GM18870 (cell line): ENCODE measurements at regions not wholly inside any gene's neighbourhood (a gene's known extent, or its start where the extent isn't known, plus 50 kb on each side); places are given as distances from the start of the nearest gene placed in this dataset.

Experiments used
- ATAC-seq: cut with Tn5 transposase; IDR thresholded peaks from one replicate; pipeline ENCODE4 v1.9.1; 2021; ENCODE audit warnings: moderate library complexity; ENCODE audit not compliant: unreplicated experiment

DNA sequence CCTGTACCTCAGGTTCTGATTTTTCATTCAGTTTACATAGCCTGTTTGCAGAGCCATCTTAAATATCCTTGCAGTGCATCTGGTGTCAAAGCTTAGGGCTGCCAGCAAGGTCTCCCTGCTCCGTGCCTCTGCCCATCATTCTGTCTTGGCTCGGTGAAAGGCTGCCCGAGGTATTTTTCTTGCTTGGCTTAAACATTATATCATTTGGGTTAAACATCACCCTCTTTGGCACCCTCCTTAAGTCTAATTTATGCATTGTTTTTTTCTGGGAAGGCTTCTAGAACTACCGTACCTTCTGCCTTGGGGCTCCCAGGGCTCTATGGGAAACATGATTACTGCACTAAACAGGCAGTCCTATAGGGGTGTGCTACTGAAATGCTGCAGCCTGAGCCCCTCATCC, 158.6 kb upstream of the CELF4 start:
- ATAC-seq: no peak

DNA sequence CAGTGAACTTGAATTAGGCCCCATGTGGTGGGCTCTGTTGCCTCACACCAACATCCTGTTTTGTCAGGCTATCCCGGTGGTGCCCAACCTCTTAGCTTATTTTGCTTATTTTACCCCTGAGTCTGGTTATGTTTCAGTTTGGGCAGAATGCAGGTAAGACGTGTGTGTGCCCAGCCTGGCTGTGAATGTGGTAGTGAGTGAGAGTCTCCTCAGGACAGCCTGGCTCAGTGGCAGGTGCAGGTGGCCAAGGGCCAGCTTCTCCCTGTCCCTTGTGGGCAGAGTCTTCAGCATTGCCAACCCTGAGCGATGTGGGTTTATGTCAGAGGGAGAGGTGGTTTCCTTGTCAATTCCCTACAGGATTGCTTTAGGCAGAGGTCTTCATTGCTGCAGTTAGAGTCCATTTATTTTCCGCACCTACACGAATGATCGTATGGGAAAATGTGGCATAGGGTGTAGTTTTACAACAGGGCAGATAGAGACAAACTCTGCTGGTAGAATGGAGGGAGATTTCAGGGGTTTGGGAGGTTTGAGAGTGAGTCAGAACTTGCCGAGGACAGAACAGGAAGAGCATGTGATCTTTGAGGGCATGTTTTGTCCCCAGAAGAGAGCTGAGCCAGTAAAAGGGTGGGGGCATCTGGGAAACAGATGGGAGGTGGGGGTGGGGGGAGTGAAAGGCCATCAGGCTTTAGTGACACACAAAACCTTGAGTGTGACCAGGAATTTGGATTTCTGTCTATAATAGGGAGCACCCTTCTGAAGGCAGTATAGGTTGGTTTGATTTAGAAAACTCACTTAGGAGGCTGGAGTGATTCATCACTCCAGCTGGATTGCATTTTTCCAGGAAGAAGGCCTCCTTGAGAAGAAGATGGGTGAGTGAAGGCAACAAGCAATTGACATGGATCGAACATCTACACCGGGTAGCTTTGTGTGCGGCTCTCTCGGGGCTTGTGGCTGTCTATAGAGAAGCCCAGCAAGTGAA, 156.2 kb upstream of the CELF4 start:
- ATAC-seq: no peak

DNA sequence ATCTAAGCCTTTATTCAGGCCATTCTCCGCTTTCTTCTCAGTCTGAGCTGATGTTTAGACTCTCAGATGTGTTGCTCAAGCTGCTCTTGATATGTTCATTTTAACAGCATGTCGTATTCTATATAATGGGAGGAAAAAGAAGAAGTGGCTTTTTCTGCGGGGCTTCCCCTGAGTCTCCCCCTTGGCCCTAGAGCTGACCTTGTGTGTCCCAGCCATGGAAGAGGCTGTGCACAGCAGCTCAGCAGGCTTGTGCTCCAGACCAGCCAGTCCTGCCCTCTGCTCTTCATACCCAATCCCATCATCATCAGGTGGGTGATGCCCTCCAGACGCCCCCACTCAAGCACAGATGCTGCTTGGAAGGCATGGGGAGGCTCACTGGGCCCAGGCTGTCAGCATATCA, 155.1 kb upstream of the CELF4 start:
- ATAC-seq: no peak

DNA sequence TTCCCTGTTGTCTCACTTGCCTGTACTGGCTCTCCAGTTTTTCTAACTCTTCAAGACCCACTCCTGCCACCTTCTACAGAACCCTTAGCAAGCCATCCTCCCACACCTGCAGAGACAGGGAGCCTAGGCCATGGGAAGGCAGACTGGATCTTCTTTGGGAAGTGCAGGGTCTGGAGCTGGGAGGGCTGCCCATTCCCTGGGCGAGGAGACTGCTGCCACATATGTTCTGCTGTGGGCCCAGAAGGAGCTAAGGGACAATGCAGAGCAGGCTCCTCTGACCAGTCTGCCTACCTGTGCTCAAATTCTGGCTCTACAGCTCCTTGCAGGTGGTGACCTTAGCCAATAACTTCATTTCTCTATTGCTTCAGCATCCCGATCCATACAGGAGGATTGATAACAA, 152.1 kb upstream of the CELF4 start:
- ATAC-seq: no peak

DNA sequence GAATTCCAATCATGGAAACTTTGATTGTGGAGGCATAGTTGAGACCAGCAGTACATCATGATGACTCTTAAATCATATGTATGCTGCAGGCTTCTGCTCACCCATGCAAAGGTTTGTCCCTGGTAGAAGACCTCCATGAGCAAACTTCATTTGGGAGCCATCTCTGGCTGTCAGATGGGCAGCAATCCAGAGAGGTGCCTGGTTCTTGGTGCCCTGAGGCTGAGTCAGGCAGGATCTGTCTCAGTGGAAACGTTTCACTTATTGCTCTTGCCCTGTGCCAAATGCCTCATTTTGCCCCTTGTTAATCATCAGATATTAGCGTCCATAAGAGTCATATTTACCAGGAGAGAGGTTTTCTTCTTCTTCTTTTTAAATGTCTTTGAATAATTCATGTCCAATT, 151.5 kb upstream of the CELF4 start:
- no peak for ATAC-seq

DNA sequence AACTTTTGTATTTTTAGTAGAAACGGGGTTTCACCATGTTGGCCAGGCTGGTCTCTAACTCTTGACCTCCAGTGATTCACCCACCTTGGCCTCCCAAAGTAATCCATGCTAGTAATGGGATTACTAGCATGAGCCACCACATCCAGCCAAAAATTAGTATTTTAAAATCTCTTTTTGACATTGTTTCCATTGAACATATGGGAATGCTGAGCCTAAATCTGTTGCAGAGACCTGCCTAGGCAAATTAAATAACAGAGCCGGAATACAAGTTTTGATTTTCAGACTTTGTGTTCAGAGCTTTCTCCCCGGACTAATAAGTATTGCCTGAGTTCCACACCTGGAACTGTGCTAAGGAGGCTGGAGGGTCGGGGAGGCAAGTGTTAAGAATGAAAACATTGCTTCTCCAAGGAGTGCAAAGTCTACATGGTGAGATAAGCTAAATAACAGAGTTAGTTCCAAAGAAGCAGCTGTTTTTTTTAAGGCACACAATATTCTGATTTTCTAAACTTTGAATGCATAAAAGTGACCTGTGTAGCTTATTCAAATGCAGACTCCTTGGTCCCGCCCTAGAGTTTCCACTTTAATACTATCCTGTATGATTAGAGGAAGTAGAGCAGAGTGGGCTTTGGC, 150.6 kb upstream of the CELF4 start:
- no peak for ATAC-seq

DNA sequence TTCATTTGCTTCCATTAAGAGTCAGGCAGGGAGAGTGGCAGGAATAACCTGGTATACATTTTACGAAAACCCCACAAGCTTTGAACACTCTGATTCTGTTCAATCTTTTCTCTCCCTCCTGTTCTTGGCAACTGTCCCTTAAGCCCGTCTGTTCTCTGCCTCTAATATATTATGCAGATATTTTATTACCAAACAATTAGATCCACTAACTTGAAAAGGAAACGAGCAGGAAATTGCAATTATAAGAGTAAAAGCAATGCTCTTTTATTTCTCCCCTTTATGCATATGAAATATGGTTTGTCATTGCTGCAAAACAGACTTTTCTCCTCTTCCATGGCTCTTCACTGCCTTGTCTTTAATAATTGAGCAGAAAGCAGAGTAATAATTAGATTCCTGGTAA, 149.1 kb upstream of the CELF4 start:
- no peak for ATAC-seq

DNA sequence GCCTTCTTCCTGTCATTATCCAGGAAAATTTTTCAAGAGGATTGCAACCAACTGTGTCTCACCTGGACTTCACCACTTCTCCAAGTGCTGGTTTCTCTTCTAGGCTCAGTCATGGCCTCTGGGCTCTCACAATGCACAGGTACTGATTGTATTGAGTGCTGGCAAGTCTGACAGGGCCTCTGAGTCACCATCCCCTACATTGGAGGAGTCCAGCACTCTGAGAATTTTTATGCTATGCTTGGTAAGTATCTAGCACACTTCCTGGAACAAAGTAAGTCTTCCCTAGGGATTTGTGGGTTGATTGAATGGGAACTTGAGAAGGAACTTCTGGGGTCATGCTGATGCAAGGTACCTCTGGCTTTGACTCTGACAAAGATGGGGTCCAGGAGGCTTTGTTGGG, 147.2 kb upstream of the CELF4 start:
- no peak for ATAC-seq

DNA sequence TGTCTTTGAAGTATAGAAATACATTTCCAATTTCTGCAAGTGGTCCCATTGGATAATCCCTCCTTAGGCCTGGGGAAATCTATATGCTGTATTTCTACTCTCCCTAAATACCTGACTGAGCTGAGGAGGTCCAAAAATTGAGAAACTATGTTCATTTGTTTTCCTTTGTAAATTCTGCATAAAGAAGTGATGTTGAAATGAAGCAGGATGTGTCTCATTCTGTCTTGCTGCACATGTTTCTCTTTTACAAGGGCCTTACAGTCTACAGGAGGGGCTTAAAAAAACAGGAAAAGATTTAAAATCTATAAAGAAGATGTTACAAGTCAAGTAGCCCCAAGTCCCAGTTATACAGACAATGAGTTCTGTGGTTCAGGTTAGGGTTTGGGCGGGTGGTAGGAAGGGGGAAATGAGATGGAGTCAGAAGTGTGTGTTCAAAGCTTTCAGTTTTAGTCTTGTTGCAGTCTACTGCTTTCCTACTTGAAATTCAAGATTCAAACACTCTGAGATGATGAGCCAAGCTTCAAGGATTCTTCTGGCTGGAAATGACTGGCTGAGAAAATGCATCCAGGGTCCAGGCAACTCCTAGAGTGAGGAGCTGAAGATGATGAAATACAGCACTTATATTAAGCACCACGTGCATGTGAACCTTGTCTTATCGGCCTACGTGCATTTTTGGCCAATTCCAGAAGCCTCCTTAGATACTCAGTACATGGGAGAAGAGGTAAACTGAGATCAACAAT, 146.3 kb upstream of the CELF4 start:
- no peak for ATAC-seq

DNA sequence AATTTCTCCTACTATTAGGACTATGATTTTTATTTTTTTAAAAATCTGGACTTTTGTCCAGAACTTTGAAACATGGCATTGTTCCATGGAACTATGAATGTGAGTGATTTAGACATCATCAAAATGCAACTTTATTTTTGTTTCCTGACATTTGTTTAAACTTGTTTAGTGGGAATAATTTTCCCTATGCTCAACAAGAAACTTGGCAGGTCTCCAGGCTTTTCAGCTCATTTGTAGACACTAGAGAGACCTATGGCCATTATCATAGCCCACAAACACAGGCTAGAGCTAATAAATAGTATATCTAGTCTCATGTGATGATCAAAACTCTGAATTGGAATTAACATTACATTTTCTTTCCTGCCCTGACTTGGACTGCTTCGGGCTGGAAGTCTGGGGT, 145.1 kb upstream of the CELF4 start:
- ATAC-seq: no peak

DNA sequence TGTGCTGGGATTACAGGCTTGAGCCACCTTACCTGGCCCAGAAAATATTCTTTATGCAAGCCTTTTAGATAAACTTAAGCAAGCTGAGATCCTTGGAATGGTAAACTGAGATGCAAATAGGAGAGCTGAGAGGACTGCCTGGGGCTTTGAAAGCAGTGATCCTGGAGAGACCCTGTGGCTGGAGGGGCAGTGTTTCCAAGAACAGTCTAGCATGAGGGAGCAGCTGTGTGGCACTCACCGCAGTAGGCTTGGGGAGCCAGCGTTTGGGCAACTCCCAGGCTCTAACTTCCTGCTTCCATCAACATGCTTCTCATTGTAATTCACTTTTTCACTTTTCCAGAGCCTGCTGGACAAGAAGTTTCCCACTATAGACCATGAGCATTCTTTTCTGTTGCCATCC, 144.1 kb upstream of the CELF4 start:
- no peak for ATAC-seq

DNA sequence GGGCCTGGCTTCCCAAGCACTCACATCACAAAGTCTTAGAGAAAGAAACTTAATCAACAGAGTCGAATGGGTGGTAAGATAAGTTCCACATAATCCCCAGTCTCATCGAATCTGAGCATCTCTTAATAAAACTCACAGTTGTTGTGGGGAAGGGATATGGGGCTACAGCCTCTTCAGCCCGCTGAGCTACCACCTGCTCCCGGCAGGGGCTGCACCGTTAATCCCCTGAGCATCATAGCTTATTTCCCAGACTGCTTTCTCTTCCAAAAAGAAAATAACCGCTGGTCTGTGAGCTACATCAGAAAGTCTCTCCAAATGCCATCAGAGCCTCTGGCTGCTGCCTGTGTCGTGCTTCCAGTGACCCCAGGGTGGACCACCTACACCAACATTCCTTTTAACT, 139.4 kb upstream of the CELF4 start:
- ATAC-seq: no peak

DNA sequence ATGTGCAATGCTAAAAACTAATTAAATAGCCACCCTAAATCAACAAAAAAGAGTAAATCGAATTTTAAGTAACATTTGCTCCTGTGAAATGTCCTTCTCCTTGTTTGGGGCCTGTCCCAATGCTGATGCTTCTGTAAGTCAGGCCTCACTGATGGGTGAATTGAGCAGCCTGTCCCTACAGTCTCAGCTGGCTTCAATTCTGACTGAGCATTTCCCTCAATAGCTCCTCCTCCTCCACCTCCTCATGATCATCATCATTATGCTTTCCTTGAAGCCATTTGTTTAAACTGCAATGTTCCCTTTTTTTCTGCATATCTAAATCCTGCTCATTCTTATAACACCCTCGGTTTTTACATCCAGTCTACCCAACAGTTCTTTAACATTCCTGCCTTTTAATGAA, 137.2 kb upstream of the CELF4 start:
- ATAC-seq: no peak

DNA sequence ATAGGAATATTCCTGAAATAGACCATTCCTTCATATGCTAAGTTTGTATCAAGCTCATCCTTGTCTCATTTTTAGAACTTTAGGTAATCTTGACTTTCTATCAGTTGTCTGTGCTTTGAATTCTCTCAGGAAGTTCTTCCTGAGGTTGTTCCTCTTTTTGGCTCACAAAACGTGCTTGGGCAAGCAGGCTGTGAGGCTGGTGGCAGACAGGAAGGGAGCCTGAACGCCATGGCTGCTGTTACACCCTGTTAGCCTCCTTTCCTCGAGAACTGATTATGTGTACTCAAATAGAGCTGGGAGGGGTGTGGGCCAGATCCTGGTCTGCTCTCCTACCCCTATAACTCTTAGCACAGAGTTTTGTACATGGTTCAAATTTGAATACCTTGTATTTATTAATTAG, 136.4 kb upstream of the CELF4 start:
- ATAC-seq: no peak

DNA sequence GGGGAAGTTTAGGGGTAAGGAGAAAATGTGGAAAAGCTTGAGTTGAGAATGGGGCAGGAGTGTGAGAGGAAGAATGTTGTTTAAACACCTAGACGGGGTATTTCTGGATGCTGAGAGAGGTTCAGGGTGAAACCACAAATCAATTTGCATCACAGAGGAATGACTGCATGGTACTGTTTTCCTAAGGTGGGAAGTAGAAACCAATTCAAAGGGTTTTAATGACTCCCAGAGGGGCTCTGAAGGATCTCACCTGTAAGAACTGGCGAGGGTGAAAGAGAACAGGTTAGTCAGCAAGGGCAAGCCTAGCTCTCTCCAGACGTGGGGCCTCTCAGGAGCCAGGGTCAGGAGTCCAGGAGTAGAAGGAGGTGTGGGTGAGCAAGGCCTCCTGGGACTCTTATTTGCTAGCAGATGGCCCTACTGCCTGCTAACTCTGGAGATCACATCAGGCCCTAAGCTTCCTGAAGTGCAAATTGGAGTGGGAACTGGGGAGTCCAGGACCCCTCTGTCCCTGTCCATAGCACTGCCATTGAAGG, 133.0 kb upstream of the CELF4 start:
- no peak for ATAC-seq

DNA sequence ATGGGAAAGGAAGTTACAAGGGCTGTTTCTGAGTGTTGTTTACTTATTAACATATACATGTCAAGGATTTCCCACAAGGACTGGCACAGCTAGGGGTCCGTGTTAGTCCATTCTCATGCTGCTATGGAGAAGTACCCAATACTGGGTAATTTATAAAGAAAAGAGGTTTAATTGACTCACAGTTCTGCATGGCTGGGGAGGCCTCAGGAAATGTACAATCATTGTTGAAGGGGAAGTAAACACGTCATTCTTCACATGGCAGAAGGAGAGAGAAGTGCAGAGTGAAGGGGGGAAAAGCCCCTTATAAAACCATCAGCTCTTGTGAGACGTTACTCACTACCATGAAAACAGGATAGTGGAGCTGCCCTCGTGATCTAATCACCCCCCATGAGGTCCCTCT, 128.9 kb upstream of the CELF4 start:
- no peak for ATAC-seq

DNA sequence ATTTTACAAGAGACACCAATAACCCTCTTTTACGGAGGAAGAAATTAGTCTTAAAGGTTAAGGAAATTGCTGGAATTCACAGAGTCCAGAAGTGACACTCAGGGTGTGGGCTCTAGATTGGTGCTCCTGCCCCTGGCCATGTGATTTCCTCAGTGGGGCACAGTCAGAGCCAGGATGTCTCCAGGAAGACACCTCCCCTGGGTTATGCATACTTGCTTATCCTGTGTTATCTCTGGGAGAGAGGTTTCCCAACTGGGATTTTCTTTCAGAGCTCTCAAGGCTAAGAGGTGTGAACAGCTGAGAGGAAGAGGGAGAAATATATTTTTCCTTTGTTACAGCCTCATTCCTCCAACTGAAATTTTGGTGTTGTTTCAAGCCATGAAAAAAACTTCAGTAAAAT, 125.6 kb upstream of the CELF4 start:
- ATAC-seq: no peak

DNA sequence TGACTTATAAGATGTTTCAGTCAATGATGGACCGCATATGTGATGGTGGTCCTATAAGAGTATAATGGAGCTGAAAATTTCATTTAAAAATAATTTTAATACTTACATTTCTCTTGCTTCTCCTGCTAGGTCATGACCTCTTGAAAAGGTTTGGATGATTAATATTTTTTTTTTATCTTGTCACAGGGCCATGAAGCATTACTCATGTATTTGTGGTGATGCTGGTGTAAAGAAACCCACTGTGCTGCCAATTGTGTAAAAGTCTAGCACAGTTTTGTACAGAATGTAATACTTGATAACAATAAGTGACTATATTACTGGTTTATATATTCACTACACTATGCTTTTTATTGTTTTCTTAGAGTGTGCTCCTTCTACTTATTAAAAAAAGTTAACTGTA, 124.2 kb upstream of the CELF4 start:
- ATAC-seq: no peak

DNA sequence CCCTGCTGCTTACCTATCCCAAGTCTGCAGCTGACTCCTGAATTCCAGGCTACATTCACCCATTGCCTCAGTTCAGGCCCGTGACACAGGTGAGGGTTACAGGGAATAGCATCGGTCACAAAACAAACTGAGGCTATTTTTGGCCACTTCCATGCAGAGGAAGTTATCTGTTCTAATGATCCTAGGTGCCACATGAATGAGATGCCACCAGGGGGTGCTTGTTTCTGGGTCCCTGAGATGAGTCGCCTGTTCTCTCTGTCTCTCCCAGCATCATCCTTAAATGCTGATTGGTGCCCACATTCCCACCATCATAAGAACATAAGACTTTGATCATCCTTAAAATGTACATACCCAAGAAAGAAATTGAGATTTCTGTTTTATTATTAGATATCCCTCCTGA, 119.0 kb upstream of the CELF4 start:
- ATAC-seq: no peak

DNA sequence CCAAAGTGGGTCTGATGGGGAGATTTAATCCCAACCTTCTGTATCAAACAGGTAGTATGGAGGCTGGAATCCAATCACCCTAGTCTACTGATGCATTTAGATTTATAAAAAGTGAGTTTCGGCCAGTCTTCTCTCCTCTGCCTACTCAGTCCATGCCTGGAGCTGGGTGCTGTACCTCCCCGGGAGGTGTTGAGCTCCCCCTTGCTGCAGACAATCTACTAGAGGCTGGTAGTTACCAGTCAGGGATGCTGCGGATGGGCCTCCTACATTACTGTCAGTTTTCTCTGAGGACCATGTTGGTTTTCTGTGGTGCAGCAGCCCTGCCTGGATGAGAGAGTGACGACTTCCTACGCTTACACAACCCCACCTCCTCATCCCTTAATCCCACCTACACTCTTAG, 118.6 kb upstream of the CELF4 start:
- no peak for ATAC-seq

DNA sequence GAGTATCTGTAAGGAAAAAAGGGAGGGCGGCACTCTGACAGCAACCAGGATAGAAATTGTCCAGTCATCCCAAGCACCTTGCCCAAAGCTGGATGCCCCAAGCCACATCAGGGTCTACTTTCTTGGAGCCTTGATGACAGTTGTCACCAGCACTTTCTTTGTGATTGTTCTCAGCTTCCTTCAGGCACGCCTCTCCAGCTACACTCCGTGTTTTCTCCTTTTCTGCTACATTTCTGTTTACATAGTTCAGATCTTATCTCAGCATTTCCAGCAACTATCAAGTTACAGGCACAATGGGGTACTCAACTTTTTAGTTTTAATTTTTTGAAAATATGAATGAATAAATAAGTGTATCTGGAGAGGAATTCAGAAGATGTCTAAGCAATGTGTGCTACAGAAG, 115.3 kb upstream of the CELF4 start:
- no peak for ATAC-seq

DNA sequence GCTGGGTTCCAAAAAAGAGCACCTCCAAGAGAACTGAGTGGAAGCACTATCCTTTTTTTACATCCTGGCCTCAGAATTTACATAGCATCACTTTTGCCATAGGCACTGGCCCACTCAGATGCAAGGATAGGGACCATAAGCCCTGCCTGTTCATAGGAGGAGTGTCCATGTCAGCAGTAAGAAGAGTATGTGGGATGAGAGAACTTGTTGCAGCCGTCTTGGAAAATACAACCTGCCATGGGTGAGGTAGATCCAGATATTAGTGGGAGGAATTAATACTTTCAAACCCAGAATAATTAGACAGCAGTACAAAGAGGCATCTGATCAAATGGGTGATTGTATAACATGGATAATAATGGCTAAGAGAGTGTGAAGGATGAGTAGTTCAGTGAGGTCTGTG, 110.7 kb upstream of the CELF4 start:
- no peak for ATAC-seq
